Fibroblast of mammary gland (primary cell): ENCODE measurements at regions not wholly inside any gene's neighbourhood (a gene's known extent, or its start where the extent isn't known, plus 50 kb on each side); places are given as distances from the start of the nearest gene placed in this dataset.

Experiments
- DNase-seq: peaks from one replicate; pipeline ENCODE4 v3.0.0-alpha.2; 2010; ENCODE audit warnings: low read depth
- H3K4me3 ChIP-seq: 2 replicates; pipeline ENCODE4 v1.5.1; 2011; ENCODE audit warnings: low read depth, mild to moderate bottlenecking, low read length, moderate library complexity; ENCODE audit not compliant: control insufficient read depth
- TF ChIP-seq, protein P1 (sequence below): conservative IDR thresholded peaks from 2 replicates; pipeline ENCODE4 v1.5.1; 2011; ENCODE audit warnings: low read depth, low read length, inconsistent platforms; ENCODE audit not compliant: control insufficient read depth, insufficient read depth

DNA sequence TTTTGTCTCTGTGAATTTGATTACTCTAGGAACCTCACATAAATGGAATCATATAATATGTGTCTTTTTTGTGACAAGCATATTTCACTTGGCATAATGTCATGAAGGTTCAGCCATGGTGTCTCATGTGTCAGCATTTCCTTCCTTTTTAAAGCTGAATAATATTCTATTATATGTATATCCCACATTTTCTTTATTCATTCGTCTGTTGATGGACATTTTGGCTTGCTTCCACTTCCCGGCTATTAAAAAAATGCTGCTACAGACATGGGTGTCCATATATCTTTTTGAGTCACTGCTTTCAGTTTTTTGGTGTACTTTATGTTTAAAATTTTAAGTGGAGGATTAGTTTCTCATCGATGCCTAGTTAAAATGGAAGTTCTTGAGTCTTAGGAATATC lies 59.8 kb upstream of the C5orf63 start:
- no peak for DNase-seq
- H3K4me3 ChIP-seq = no peak overlapping the region
- TF ChIP-seq, protein P1, sequence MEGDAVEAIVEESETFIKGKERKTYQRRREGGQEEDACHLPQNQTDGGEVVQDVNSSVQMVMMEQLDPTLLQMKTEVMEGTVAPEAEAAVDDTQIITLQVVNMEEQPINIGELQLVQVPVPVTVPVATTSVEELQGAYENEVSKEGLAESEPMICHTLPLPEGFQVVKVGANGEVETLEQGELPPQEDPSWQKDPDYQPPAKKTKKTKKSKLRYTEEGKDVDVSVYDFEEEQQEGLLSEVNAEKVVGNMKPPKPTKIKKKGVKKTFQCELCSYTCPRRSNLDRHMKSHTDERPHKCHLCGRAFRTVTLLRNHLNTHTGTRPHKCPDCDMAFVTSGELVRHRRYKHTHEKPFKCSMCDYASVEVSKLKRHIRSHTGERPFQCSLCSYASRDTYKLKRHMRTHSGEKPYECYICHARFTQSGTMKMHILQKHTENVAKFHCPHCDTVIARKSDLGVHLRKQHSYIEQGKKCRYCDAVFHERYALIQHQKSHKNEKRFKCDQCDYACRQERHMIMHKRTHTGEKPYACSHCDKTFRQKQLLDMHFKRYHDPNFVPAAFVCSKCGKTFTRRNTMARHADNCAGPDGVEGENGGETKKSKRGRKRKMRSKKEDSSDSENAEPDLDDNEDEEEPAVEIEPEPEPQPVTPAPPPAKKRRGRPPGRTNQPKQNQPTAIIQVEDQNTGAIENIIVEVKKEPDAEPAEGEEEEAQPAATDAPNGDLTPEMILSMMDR = no peak

DNA sequence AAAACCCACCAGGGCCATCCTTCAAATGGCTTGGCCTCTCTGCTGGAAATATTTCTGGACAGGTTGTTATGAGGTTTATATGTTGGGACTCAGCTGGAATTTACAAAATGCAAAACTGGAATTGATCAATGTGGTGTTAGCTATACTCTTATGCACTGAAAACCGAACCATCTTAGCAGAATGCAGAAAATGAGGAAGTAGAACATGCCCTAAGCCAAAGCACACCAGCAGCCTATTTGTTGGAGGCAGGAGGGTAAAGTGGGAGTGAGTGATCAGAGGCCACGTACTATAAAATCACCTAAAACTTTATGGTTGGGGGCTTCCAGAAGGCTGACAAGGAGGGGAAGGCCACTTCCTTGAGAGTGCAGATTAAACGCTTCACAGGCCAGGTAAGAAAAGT lies 63.6 kb upstream of the C5orf63 start:
- no peak overlapping the region for H3K4me3 ChIP-seq
- TF ChIP-seq, protein P1 = no peak
- no peak for DNase-seq

DNA sequence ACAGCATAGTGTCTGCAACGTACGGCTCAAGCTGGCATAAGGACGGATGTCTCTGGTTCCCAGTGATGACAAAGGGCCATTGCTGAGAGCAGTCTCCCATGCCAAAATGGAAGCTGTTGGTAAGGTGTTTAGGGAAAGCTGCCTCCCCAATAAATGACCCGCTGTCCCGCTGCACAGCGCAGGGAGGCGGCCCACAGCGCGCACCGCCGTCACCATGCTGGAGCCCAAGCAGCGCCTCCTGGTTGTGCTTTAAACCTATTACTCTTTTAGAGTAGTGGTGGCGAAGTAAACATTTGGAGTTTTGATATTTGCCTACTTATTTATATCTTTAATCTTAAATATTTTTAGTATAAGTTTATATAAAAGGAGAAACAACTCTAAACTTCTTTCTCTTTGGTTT lies 70.4 kb upstream of the C5orf63 start:
- H3K4me3 ChIP-seq = no peak overlapping the region
- TF ChIP-seq, protein P1 = no peak
- DNase-seq = no peak

DNA sequence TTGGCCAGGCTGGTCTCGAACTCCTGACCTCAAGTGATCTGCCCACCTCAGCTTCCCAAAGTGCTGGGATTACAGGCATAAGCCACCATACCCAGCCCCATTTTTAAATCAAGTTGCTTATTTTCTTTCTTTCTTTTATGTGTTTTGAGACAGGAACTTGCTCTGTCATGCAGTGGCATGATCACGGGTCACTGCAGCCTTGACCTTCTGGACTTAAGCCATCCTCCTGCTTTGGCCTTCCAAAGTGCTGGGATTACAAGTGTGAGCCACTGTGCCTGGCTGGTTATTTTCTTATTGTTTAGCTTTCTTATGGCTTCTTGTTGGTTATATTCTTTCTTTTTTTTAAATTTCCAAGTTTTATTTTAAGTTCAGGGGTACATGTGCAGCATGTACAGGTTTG lies 79.7 kb upstream of the C5orf63 start:
- DNase-seq = no peak
- TF ChIP-seq, protein P1 = no peak
- no peak overlapping the region for H3K4me3 ChIP-seq

DNA sequence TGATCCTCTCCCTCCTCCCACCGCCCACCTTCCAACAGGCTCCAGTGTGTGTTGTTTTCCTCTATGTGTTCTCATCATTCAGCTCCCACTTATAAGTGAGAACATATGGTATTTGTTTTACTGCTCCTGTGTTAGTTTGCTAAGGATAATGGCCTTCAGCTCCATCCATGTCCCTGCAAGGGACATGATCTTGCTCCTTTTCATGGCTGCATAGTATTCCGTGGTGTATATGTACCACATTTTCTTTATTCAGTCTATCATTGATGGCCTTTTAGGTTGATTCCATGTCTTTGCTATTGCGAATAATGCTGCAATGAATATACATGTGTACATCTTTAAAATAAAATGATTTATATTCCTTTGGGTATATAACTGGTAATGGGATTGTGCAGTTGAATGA lies 80.2 kb upstream of the C5orf63 start:
- DNase-seq = no peak
- TF ChIP-seq, protein P1 = no peak
- H3K4me3 ChIP-seq = no peak overlapping the region

DNA sequence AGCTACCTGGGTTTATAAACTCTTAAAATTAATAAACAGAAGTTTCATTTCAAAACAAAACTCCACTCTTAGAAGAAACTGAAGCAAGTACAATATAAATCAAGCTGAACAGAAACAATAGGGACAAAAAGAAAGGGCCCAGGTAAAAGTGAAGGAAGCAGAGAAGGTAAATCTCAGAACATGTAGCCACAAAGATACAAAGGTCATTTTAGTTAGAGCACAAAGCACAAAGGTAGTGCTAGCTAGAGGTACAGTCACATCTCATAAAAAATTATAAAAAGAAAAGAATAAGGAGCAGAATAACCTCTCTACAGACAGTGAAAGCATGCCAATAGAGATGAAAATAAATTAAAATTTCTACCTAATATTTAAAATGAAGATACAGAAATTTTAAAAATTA lies 90.4 kb upstream of the C5orf63 start:
- TF ChIP-seq, protein P1 = no peak
- DNase-seq = no peak
- no peak overlapping the region for H3K4me3 ChIP-seq

DNA sequence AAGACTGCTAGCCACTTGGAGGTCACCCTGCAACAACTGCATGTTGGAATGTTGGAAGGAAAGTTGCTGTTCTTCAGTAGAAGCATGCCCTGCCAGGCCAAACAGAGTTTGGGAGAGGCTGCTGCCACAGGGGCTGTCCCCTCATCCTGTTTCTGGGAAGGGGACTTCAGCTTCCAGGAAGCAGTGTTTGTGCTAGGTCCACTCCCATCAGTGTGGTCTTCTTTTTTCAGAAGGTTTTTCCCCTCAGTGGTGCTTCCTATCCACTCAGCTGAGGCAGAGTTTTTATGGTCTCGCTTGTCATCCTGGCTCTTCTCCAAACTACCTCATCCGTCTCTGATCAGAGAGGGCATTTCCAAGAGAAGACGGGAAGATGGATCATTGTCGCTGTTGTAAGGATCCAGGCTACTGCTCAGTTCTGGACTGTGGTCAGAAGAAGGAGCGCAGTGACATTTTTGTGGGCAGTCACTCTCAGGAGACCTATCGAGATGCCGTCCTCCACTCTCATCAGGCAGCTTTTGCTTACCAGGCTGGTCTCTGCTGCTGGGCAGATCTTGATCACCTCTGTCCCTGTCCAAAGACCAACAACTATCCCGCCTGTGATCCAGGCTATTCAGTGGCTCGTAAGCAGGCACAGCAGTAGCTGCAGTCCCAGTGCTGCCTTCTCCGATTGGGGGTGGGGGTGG lies 97.8 kb upstream of the C5orf63 start:
- DNase-seq = peak; percentile 10
- TF ChIP-seq, protein P1 = no peak
- H3K4me3 ChIP-seq = no peak overlapping the region
